Hematopoietic multipotent progenitor cell treated with erythropoietin and hydrocortisone succinate and interleukin-3 and kit ligand, for 8 days (in vitro differentiated cells): ENCODE measurements at regions not wholly inside any gene's neighbourhood (a gene's known extent, or its start where the extent isn't known, plus 50 kb on each side); places are given as distances from the start of the nearest gene placed in this dataset.
"Not testable (repeated sequence)": the region's sequence is repeated elsewhere in the genome, so short reads cannot be mapped to it uniquely, and the experiment has no call there.

ENCODE experiments used
- DNase-seq: peaks from one replicate; pipeline ENCODE4 v3.0.0-alpha.2; 2015

- DNase-seq = no peak
Observed at GRCh38 chr2:194464964-194465638, 1191.9 kb upstream of the SLC39A10 start.

GRCh38 chr2:194462883-194463282, 1194.1 kb upstream of the SLC39A10 start:
- DNase-seq = not testable (repeated sequence)

GRCh38 chr2:194455358-194455757, 1201.7 kb upstream of the SLC39A10 start:
- no peak for DNase-seq

- no peak for DNase-seq
Observed at GRCh38 chr2:194452504-194452903, 1204.5 kb upstream of the SLC39A10 start.

GRCh38 chr2:194445226-194445625, 1211.8 kb upstream of the SLC39A10 start:
- DNase-seq = no peak

GRCh38 chr2:194443926-194444325, 1213.1 kb upstream of the SLC39A10 start:
- no peak for DNase-seq

GRCh38 chr2:194424683-194425209, 1232.3 kb upstream of the SLC39A10 start:
- DNase-seq = no peak

GRCh38 chr2:194411221-194411620, 1245.8 kb upstream of the SLC39A10 start:
- no peak for DNase-seq

GRCh38 chr2:194395818-194396217, 1261.2 kb upstream of the SLC39A10 start:
- DNase-seq = no peak

- no peak for DNase-seq
Observed at GRCh38 chr2:194385376-194385775, 1271.7 kb upstream of the SLC39A10 start.

GRCh38 chr2:194383401-194383800, 1273.6 kb upstream of the SLC39A10 start:
- no peak for DNase-seq

GRCh38 chr2:194382221-194382620, 1274.8 kb upstream of the SLC39A10 start:
- no peak for DNase-seq

- no peak for DNase-seq
Observed at GRCh38 chr2:194380011-194380410, 1277.0 kb upstream of the SLC39A10 start.

- not testable (repeated sequence) for DNase-seq
Observed at GRCh38 chr2:194367390-194367789, 1289.6 kb upstream of the SLC39A10 start.

GRCh38 chr2:194363878-194364277, 1293.1 kb upstream of the SLC39A10 start:
- no peak for DNase-seq

- no peak for DNase-seq
Observed at GRCh38 chr2:194363295-194363694, 1293.7 kb upstream of the SLC39A10 start.

- no peak for DNase-seq
Observed at GRCh38 chr2:194352505-194352904, 1304.5 kb upstream of the SLC39A10 start.

GRCh38 chr2:194346193-194346592, 1310.8 kb upstream of the SLC39A10 start:
- no peak for DNase-seq

- DNase-seq = no peak
Observed at GRCh38 chr2:194345347-194345746, 1311.7 kb upstream of the SLC39A10 start.

GRCh38 chr2:194343167-194343566, 1313.9 kb upstream of the SLC39A10 start:
- no peak for DNase-seq

GRCh38 chr2:194332799-194333490, 1324.1 kb upstream of the SLC39A10 start:
- DNase-seq = no peak

- no peak for DNase-seq
Observed at GRCh38 chr2:194328456-194328855, 1328.6 kb upstream of the SLC39A10 start.

- no peak for DNase-seq
Observed at GRCh38 chr2:194327196-194327888, 1329.7 kb upstream of the SLC39A10 start.

- no peak for DNase-seq
Observed at GRCh38 chr2:194323740-194324139, 1333.3 kb upstream of the SLC39A10 start.
